Epithelial cell of prostate (primary cell): ENCODE measurements at regions not wholly inside any gene's neighbourhood (a gene's known extent, or its start where the extent isn't known, plus 50 kb on each side); places are given as distances from the start of the nearest gene placed in this dataset.
"Not testable (repeated sequence)": the region's sequence is repeated elsewhere in the genome, so short reads cannot be mapped to it uniquely, and the experiment has no call there.

Experiments used
- DNase-seq: peaks from one replicate; pipeline ENCODE4 v3.0.0-alpha.2; 2011; ENCODE audit warnings: low read depth, low spot score
- H3K27ac ChIP-seq: fragments of 450-650 bp; 2 replicates; pipeline ENCODE4 v1.5.1; 2017; ENCODE audit warnings: mild to moderate bottlenecking

- not testable (repeated sequence) for DNase-seq
Observed at GRCh38 chr20:30164389-30164788, 1093.1 kb upstream of the DEFB115 start.

GRCh38 chr20:30167540-30167939 is 1089.9 kb upstream of the DEFB115 start:
- H3K27ac ChIP-seq = no peak overlapping the region
- DNase-seq = no peak

More at GRCh38 chr20:30164389-30164788, 1093.1 kb upstream of the DEFB115 start:
- H3K27ac ChIP-seq = not testable (repeated sequence)

GRCh38 chr20:30168025-30168799 is 1089.3 kb upstream of the DEFB115 start:
- DNase-seq = no peak
- H3K27ac ChIP-seq = no peak overlapping the region

- no peak overlapping the region for H3K27ac ChIP-seq
- DNase-seq = no peak
Observed at GRCh38 chr20:30168800-30169138, 1088.7 kb upstream of the DEFB115 start.

- DNase-seq = no peak
- H3K27ac ChIP-seq = no peak overlapping the region
Observed at GRCh38 chr20:30175681-30176080, 1081.8 kb upstream of the DEFB115 start.

GRCh38 chr20:30183124-30183523 is 1074.3 kb upstream of the DEFB115 start:
- not testable (repeated sequence) for DNase-seq

GRCh38 chr20:30191785-30192184 is 1065.7 kb upstream of the DEFB115 start:
- not testable (repeated sequence) for DNase-seq, H3K27ac ChIP-seq

More at GRCh38 chr20:30183124-30183523, 1074.3 kb upstream of the DEFB115 start:
- not testable (repeated sequence) for H3K27ac ChIP-seq

GRCh38 chr20:30234477-30234876 is 1023.0 kb upstream of the DEFB115 start:
- DNase-seq, H3K27ac ChIP-seq: not testable (repeated sequence)

- DNase-seq, H3K27ac ChIP-seq: not testable (repeated sequence)
Observed at GRCh38 chr20:30275073-30275472, 982.4 kb upstream of the DEFB115 start.

GRCh38 chr20:30281584-30282197 is 975.8 kb upstream of the DEFB115 start:
- DNase-seq = no peak
- H3K27ac ChIP-seq = no peak overlapping the region

- not testable (repeated sequence) for H3K27ac ChIP-seq, DNase-seq
Observed at GRCh38 chr20:30283476-30284280, 973.8 kb upstream of the DEFB115 start.

- no peak for DNase-seq
- no peak overlapping the region for H3K27ac ChIP-seq
Observed at GRCh38 chr20:30284281-30284905, 973.1 kb upstream of the DEFB115 start.

- no peak overlapping the region for H3K27ac ChIP-seq
- no peak for DNase-seq
Observed at GRCh38 chr20:30285677-30286076, 971.8 kb upstream of the DEFB115 start.

- no peak overlapping the region for H3K27ac ChIP-seq
- DNase-seq = no peak
Observed at GRCh38 chr20:30286157-30286556, 971.3 kb upstream of the DEFB115 start.

GRCh38 chr20:30287459-30287858 is 970.0 kb upstream of the DEFB115 start:
- not testable (repeated sequence) for H3K27ac ChIP-seq

GRCh38 chr20:30288346-30288745 is 969.1 kb upstream of the DEFB115 start:
- DNase-seq = no peak
- H3K27ac ChIP-seq = no peak overlapping the region

More at GRCh38 chr20:30287459-30287858, 970.0 kb upstream of the DEFB115 start:
- DNase-seq = not testable (repeated sequence)

GRCh38 chr20:30289049-30289448 is 968.4 kb upstream of the DEFB115 start:
- not testable (repeated sequence) for DNase-seq, H3K27ac ChIP-seq

GRCh38 chr20:30289711-30290141 is 967.7 kb upstream of the DEFB115 start:
- not testable (repeated sequence) for H3K27ac ChIP-seq, DNase-seq

- DNase-seq, H3K27ac ChIP-seq: not testable (repeated sequence)
Observed at GRCh38 chr20:30290361-30291063, 967.0 kb upstream of the DEFB115 start.

- H3K27ac ChIP-seq, DNase-seq: not testable (repeated sequence)
Observed at GRCh38 chr20:30291064-30291379, 966.4 kb upstream of the DEFB115 start.
